IMR-90 (cell line): ENCODE measurements at regions not wholly inside any gene's neighbourhood (a gene's known extent, or its start where the extent isn't known, plus 50 kb on each side); places are given as distances from the start of the nearest gene placed in this dataset.

Source experiments
- ATAC-seq: fragments of 200-7000 bp; cut with Tn5 transposase; 2 replicates; pipeline ENCODE4 v1.9.1; 2020; ENCODE audit warnings: low read depth, mild to moderate bottlenecking, moderate library complexity
- BruUV-seq: library from RNA; stranded (reverse); fragments of 400-500 nt; replicated peaks from 2 replicates; lab custom pipeline; 2021; lab: Mats Ljungman, UMichigan
- CTCF ChIA-PET: fragments of 300-600 bp; formaldehyde crosslinking; extraction: SDS; loops from one replicate; lab custom pipeline; 2021; ENCODE audit warnings: antibody characterized with exemption; lab: Yijun Ruan, JAX
- POLR2A ChIA-PET: fragments of 300-600 bp; sonication (Branson Sonifier 250); formaldehyde crosslinking; loops from one replicate; lab custom pipeline; 2022; ENCODE audit warnings: antibody characterized with exemption; ENCODE audit not compliant: unreplicated experiment; lab: Charles Lee
- DNase-seq: peaks from one replicate; pipeline ENCODE4 v3.0.0; 2013
- H2AFZ ChIP-seq: replicated peaks from 2 replicates; pipeline ENCODE3; 2013; ENCODE audit warnings: low read length, mild to moderate bottlenecking; ENCODE audit not compliant: poor library complexity
- H2AK5ac ChIP-seq: 2 replicates; pipeline ENCODE4 v1.6.1; 2013; ENCODE audit warnings: low read depth, low read length, inconsistent platforms
- H2AK9ac ChIP-seq: replicated peaks from 2 replicates; pipeline ENCODE3; 2013; ENCODE audit warnings: mild to moderate bottlenecking, low read depth, low read length, moderate library complexity; ENCODE audit not compliant: poor library complexity
- H2BK120ac ChIP-seq: 2 replicates; pipeline ENCODE4 v1.6.1; 2013; ENCODE audit warnings: low read depth, low read length, inconsistent platforms
- H2BK15ac ChIP-seq: 3 replicates; pipeline ENCODE4 v1.6.1; 2013; ENCODE audit warnings: low read depth, low read length, inconsistent platforms
- H2BK20ac ChIP-seq: 2 replicates; pipeline ENCODE4 v1.6.1; 2013; ENCODE audit warnings: low read depth, mild to moderate bottlenecking, inconsistent platforms, low read length, moderate library complexity
- H2BK5ac ChIP-seq: 2 replicates; pipeline ENCODE4 v1.6.1; 2013; ENCODE audit warnings: mild to moderate bottlenecking, low read depth, low read length, inconsistent platforms; ENCODE audit not compliant: poor library complexity, severe bottlenecking
- H3K14ac ChIP-seq: replicated peaks from 2 replicates; pipeline ENCODE4 v1.6.1; 2013; ENCODE audit warnings: low read depth, low read length, inconsistent platforms
- H3K18ac ChIP-seq: 2 replicates; pipeline ENCODE4 v1.6.1; 2013; ENCODE audit warnings: low read depth, low read length, control low read depth
- H3K23ac ChIP-seq: 2 replicates; pipeline ENCODE4 v1.6.1; 2013; ENCODE audit warnings: low read depth, low read length, inconsistent platforms
- H3K27ac ChIP-seq: 2 replicates; pipeline ENCODE4 v1.5.1; 2013; ENCODE audit warnings: mild to moderate bottlenecking, control low read depth, low read length; ENCODE audit not compliant: insufficient read depth
- H3K27me3 ChIP-seq: 2 replicates; pipeline ENCODE4 v1.6.1; 2013; ENCODE audit warnings: low read length; ENCODE audit not compliant: control insufficient read depth, insufficient read depth
- H3K36me3 ChIP-seq: 2 replicates; pipeline ENCODE4 v1.6.1; 2013; ENCODE audit warnings: low read length, mixed read lengths; ENCODE audit not compliant: control insufficient read depth, insufficient read depth
- H3K4ac ChIP-seq: 2 replicates; pipeline ENCODE4 v1.6.1; 2013; ENCODE audit warnings: low read depth, low read length, inconsistent platforms
- H3K4me1 ChIP-seq: 2 replicates; pipeline ENCODE4 v1.6.1; 2013; ENCODE audit warnings: low read length, mixed read lengths; ENCODE audit not compliant: control insufficient read depth, insufficient read depth
- H3K4me2 ChIP-seq: 2 replicates; pipeline ENCODE4 v1.6.1; 2013; ENCODE audit warnings: low read depth, mild to moderate bottlenecking, control low read depth, low read length, moderate library complexity
- H3K4me3 ChIP-seq: 2 replicates; pipeline ENCODE4 v1.5.1; 2013; ENCODE audit warnings: low read depth, mild to moderate bottlenecking, control low read depth, low read length, moderate library complexity; ENCODE audit not compliant: insufficient read depth
- H3K56ac ChIP-seq: 2 replicates; pipeline ENCODE4 v1.6.1; 2013; ENCODE audit warnings: low read length, inconsistent platforms; ENCODE audit not compliant: insufficient read depth; ENCODE audit errors: extremely low read depth
- H3K79me1 ChIP-seq, 2 experiments: 2 replicates each; pipeline ENCODE4 v1.6.1; 2013; ENCODE audit warnings: low read length in 2 of 2, inconsistent platforms in 1 of 2, low read depth in 1 of 2
- H3K9ac ChIP-seq: 2 replicates; pipeline ENCODE4 v1.6.1; 2013; ENCODE audit warnings: low read depth, low read length, control low read depth
- H3K9me1 ChIP-seq: 2 replicates; pipeline ENCODE4 v1.6.1; 2013; ENCODE audit warnings: low read length, inconsistent platforms; ENCODE audit not compliant: insufficient read depth
- H3K9me3 ChIP-seq: 2 replicates; pipeline ENCODE4 v1.6.1; 2013; ENCODE audit warnings: low read length; ENCODE audit not compliant: control insufficient read depth, insufficient read depth
- H4K20me1 ChIP-seq: 2 replicates; pipeline ENCODE4 v1.6.1; 2013; ENCODE audit warnings: low read length, inconsistent platforms; ENCODE audit not compliant: insufficient read depth
- H4K5ac ChIP-seq: 2 replicates; pipeline ENCODE4 v1.6.1; 2013; ENCODE audit warnings: mild to moderate bottlenecking, low read depth, low read length, control low read depth
- H4K8ac ChIP-seq, 2 experiments: 2 replicates each; pipeline ENCODE4 v1.6.1; 2013; ENCODE audit warnings: low read depth in 2 of 2, low read length in 2 of 2, control low read depth in 1 of 2, inconsistent platforms in 1 of 2
- H4K91ac ChIP-seq: 2 replicates; pipeline ENCODE4 v1.6.1; 2013; ENCODE audit warnings: low read depth, low read length, inconsistent platforms; ENCODE audit not compliant: insufficient read depth
- CEBPB ChIP-seq: IDR thresholded peaks from 2 replicates; pipeline ENCODE4 v1.6.1; 2012; ENCODE audit warnings: low read depth, low read length, improper control_type of control experiment
- FOS ChIP-seq: fragments of 150-350 bp; IDR thresholded peaks from 2 replicates; pipeline ENCODE4 v1.6.1; 2016; ENCODE audit warnings: low read depth, low read length
- NFE2L2 ChIP-seq: fragments of 150-350 bp; IDR thresholded peaks from 2 replicates; pipeline ENCODE4 v1.6.1; 2016; ENCODE audit warnings: low read depth, mild to moderate bottlenecking, low read length
- RAD21 ChIP-seq: IDR thresholded peaks from 2 replicates; pipeline ENCODE4 v1.6.1; 2012; ENCODE audit warnings: low read length, improper control_type of control experiment
- WGBS, 2 experiments: methylation state at CpG; one replicate each; pipeline versions ENCODE4 v1.1.5 to v1.1.7; 2013; ENCODE audit warnings: missing lambda C conversion rate in 2 of 2; ENCODE audit not compliant: insufficient read length in 1 of 2; ENCODE audit errors: extremely low coverage in 2 of 2; 5-methylcytosine and 5-hydroxymethylcytosine counted together
- dilution Hi-C: fragments of 300-500 bp; cut with HindIII; formaldehyde crosslinking; loops from one replicate; pipeline ENCODE4 v1.14.3; 2018; ENCODE audit warnings: low sequenced_read_pairs; ENCODE audit not compliant: unreplicated experiment
- in situ Hi-C: fragments of 300-500 bp; cut with MboI; formaldehyde crosslinking; loops from 3 replicates; pipeline ENCODE4 v1.14.3; 2019; ENCODE audit warnings: low sequenced_read_pairs, inconsistent platforms, mixed read lengths
- intact Hi-C: fragments of 100-400 bp; cut with micrococcal nuclease; formaldehyde crosslinking; loops from 2 replicates; pipeline ENCODE4 v1.10.0; 2022
- TF ChIP-seq, protein P1 (sequence below): fragments of 150-350 bp; IDR thresholded peaks from 2 replicates; pipeline ENCODE4 v1.6.1; 2017; ENCODE audit warnings: mild to moderate bottlenecking, antibody characterized with exemption, low read length, low read depth

DNA sequence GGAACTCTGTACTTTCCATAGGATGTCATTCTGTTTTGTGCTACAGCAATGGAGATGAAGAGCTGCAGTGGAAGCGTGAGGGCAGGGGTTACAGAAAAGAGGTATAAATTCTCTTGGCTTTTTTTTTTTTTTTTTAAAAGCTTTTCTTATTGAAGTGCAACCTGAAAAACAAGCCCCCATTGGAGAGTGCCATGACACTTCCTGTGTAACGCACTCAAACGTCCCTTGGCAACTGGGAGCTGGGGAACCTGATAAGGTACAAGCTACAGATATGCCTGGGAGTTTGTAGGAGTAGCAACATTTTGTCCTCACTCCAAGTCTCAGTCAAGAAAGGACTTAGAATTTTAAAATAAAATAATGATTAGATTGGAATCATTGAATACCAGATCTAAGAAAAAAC is 512.1 kb downstream of the RPS24 start:
- Histone ChIP-seq H3K9me1 (peaks cover 22% of the 10 kb centered on the region), H3K36me3 (no peaks in the 10 kb centered on the region), H2AK5ac (no peak overlapping the region), H3K4me2 (no peak overlapping the region), H4K91ac (no peak overlapping the region), H3K9me3 (no peaks in the 10 kb centered on the region), H4K20me1 (no peaks in the 10 kb centered on the region; the same call in 1 of the 2 replicates), H2AFZ (no peak overlapping the region), H3K27me3 (peaks cover 5% of the 10 kb centered on the region; the same call in 1 of the 2 replicates), H4K5ac (no peak overlapping the region), H3K4me3 (no peak overlapping the region), H3K18ac (no peak overlapping the region), H3K27ac (no peak overlapping the region), H2BK120ac (no peak overlapping the region), H3K23ac (no peak overlapping the region), H2BK15ac (no peak overlapping the region), H2BK5ac (no peak overlapping the region), H3K79me1 (no peaks in the 10 kb centered on the region), H3K9ac (no peak overlapping the region), H3K14ac (no peak overlapping the region), H3K4ac (no peak overlapping the region), H2BK20ac (no peak overlapping the region), H3K4me1 (peaks cover 34% of the 10 kb centered on the region), H2AK9ac (no peak overlapping the region), H3K56ac (no peak overlapping the region), H4K8ac (no peak overlapping the region)
- POLR2A ChIA-PET, result interaction anchor here (0.5 kb wide), 1 partner anchor 110 kb away, joined by 3 read pairs; no protein-coding TSS in a partner anchor
- in situ Hi-C loops (no loop called here), intact Hi-C loops (no loop called here), dilution Hi-C loops (no loop called here)
- BruUV-seq, result no TSS peak
- WGBS, 2 experiments, result no CpG with 5 or more reads among the region's 3 CpGs
- CTCF ChIA-PET, result no interaction called here
- TF ChIP-seq RAD21, result no peak
- TF ChIP-seq, protein P1, sequence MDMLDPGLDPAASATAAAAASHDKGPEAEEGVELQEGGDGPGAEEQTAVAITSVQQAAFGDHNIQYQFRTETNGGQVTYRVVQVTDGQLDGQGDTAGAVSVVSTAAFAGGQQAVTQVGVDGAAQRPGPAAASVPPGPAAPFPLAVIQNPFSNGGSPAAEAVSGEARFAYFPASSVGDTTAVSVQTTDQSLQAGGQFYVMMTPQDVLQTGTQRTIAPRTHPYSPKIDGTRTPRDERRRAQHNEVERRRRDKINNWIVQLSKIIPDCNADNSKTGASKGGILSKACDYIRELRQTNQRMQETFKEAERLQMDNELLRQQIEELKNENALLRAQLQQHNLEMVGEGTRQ, result no peak
- no peak for TF ChIP-seq NFE2L2
- TF ChIP-seq CEBPB, result no peak
- TF ChIP-seq FOS, result no peak
- no peak for ATAC-seq
- DNase-seq, result no peak
